ENCODE measurements at regions not wholly inside any gene's neighbourhood (a gene's known extent, or its start where the extent isn't known, plus 50 kb on each side); places are given as distances from the start of the nearest gene placed in this dataset.

DNA sequence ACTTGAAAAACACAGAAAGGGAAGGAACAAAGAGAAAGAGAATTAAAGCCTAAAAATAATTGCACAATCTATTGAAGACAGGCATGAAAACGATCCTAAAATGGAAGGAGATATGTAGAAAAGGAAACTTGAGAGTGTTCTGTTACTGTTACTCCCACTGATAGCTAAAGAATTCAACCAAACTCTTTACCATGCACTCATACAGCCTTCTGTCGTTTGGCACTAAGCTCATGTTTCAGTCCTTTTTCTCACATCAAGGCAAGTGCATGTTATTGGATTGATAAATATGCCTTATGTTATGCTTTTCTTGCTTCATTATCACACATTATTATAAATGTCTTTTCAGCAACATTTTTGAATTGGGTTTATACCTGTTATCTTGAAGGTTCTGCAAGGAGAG, 696.5 kb downstream of the EFNA5 start:
- no peak for DNase-seq (ENCODE audit: low spot score)
- TF ChIP-seq, protein P1, sequence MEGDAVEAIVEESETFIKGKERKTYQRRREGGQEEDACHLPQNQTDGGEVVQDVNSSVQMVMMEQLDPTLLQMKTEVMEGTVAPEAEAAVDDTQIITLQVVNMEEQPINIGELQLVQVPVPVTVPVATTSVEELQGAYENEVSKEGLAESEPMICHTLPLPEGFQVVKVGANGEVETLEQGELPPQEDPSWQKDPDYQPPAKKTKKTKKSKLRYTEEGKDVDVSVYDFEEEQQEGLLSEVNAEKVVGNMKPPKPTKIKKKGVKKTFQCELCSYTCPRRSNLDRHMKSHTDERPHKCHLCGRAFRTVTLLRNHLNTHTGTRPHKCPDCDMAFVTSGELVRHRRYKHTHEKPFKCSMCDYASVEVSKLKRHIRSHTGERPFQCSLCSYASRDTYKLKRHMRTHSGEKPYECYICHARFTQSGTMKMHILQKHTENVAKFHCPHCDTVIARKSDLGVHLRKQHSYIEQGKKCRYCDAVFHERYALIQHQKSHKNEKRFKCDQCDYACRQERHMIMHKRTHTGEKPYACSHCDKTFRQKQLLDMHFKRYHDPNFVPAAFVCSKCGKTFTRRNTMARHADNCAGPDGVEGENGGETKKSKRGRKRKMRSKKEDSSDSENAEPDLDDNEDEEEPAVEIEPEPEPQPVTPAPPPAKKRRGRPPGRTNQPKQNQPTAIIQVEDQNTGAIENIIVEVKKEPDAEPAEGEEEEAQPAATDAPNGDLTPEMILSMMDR (IDR thresholded peaks at IDR 0.05; ENCODE audit: extremely low read depth, missing control alignments): no peak

DNA sequence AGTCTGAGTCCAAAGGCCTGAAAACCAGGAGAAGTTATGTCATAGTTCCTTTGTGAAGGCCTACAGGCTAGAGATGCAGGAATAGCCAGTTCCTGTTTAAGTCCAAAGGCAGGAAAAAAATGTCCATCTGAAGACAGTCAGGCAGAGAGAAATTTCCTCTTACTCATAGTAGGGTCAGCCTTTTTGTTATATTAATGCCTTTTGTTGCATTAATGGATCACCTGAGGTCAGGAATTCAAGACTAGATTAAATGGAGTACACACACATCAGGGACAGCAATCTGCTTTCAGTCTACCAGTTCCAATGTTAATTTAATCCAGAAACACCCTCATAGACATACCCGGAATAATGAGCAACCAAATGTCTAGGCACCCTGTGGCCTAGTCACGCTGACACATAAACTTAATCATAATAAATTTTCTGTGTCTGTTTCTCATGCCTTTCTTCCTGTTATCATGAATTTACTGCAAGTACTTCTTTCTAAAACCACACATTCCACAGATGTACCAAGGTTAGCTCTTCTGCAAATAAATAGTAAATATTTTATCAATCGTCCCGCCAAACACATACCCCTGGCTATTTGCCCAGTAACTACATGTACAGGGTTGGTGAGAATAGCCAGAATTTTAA, 703.9 kb downstream of the EFNA5 start:
- TF ChIP-seq, protein P1 (IDR thresholded peaks at IDR 0.05; ENCODE audit: extremely low read depth, missing control alignments): no peak
- no peak for DNase-seq (ENCODE audit: low spot score)

DNA sequence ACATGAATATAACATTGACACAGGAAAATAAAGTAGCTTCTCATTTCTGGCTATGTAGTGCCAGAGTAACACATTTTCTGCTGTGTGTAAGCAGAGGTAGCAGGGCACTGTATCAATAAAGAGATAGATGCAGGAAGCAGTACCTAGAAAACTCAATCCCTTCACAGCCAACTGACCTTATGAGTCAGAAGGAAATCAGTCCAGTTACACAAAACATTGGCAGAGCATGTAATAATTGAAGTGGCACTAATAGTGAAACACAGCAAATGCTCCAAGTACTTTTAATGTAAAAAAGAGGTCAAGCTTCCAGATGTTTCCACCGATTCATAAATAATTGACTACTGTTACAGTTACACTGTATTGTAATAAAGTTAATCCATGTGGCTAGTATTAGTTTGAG, 706.6 kb downstream of the EFNA5 start:
- DNase-seq (ENCODE audit: low spot score): no peak
- TF ChIP-seq, protein P1 (IDR thresholded peaks at IDR 0.05; ENCODE audit: extremely low read depth, missing control alignments): no peak

DNA sequence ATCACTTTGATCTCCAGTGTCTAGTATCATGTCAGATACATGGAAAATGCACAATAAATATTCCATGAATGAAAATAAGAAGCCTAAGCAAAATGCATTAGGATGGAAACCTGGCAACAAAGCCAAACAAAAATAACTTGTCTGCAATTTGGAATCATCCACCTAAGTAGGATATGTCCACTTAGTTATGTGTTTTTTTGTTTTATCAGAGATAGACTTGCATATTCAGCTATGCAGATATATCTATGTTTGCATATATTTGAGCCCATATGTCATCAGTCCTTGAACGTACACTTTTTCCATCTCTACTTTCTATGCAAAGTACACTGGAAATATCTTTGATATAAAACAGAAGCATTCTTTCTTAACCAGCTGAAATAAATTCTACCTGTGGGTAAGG, 707.1 kb downstream of the EFNA5 start:
- TF ChIP-seq, protein P1 (IDR thresholded peaks at IDR 0.05; ENCODE audit: extremely low read depth, missing control alignments): no peak
- no peak for DNase-seq (ENCODE audit: low spot score)

DNA sequence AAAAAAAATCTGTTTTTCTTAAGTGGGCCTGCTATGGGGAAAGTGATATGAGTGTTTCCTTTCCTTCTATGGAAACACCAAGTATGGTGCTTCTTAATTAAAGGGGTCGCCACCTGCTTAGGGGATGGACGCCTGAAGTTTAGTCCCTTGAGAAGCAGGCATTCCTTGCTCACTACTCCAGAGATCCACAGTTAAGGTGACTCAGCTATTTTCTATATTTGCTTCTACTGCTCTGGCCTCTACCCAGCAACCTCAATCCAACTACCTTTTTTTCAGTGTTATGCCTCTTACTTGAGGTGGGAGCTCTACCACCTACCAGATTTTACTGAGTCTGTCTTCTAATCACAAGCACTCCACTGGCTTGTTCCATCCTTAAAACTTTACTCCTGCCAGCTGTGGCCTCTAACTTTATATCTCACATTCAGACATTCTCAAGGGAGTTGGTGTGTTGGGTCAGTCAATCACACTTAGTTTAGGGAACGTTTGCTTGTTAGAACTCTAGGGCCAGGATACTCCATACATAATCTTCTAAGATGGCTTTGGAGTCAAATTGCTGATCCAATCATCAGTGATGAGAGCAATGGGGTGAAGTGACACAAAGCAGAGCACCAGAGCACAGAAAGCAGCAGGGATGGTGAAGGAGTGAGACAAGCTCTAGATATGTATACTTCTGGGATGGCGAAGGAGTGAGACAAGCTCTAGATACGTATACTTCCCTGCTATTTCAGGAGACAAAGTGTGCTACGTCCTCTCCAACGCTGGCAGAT, 708.1 kb downstream of the EFNA5 start:
- no peak for DNase-seq (ENCODE audit: low spot score)
- TF ChIP-seq, protein P1 (IDR thresholded peaks at IDR 0.05; ENCODE audit: extremely low read depth, missing control alignments): no peak

DNA sequence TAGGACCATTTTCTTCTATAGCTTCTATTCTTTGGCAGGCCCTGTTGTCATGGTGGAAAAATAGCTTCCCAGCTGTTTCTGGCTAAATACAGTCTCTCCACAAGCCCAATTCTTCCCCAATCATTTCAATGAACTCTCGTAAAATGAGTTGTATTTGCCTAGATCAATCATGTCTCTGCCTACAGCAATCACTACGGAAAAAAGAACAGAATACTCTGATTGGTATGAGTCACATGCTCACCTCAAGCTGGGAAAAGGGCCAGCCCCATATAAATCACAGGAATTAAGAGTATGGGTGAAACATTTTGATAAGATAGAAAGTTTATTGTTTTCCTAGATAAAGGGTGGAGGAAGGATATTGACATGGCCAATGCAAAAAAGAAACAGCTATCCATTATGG, 711.4 kb downstream of the EFNA5 start:
- TF ChIP-seq, protein P1 (IDR thresholded peaks at IDR 0.05; ENCODE audit: extremely low read depth, missing control alignments): no peak

DNA sequence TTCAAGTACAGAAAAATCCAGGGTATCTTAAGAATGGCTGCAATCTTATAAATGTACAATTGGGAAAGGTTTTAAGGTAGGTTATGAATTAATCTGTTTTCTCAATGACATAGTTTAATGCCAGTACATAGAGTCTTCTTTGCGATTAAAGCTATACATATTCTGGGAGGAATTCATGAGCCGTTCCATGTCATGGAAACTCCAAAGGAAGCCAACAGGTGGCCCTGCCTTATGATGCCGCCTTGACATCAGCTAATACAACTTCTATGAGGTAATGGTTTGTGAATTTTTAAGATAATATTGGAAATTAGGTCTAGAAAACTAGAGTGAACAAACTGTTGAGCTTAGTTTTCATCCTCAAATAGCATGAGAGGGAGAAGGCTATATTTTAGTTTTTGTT, 713.4 kb downstream of the EFNA5 start:
- no peak for DNase-seq (ENCODE audit: low spot score)
- TF ChIP-seq, protein P1 (IDR thresholded peaks at IDR 0.05; ENCODE audit: extremely low read depth, missing control alignments): no peak

More for the DNA sequence above, 711.4 kb downstream of the EFNA5 start:
- DNase-seq (ENCODE audit: low spot score): no peak
